MM.1S (cell line): ENCODE measurements at regions not wholly inside any gene's neighbourhood (a gene's known extent, or its start where the extent isn't known, plus 50 kb on each side); places are given as distances from the start of the nearest gene placed in this dataset.

Experiments used
- CTCF ChIP-seq: fragments of 300-600 bp; sonication (generic); IDR thresholded peaks from 2 replicates; pipeline ENCODE4 v1.5.1; 2016; ENCODE audit warnings: antibody characterized with exemption, low read length, mixed read lengths
- EZH2 ChIP-seq: fragments of 300-600 bp; sonication (generic); optimal IDR thresholded peaks from 2 replicates; pipeline ENCODE3; 2017; ENCODE audit warnings: low read depth, mild to moderate bottlenecking, antibody characterized with exemption, low read length, mixed read lengths
- EZH2phosphoT487 ChIP-seq: fragments of 300-600 bp; sonication (generic); IDR thresholded peaks from 2 replicates; pipeline ENCODE4 v1.6.1; 2018; ENCODE audit warnings: antibody characterized with exemption, low read length

- TF ChIP-seq EZH2phosphoT487 (no peak), CTCF (no peak), EZH2 (no peak)
These were observed 166.9 kb downstream of the BRMS1L start for GRCh38 chr14:35992816-35993683.
